A549 (cell line): ENCODE measurements at regions not wholly inside any gene's neighbourhood (a gene's known extent, or its start where the extent isn't known, plus 50 kb on each side); places are given as distances from the start of the nearest gene placed in this dataset.

Source experiments
- ATOH8 ChIP-seq: fragments of 250-450 bp; sonication (Bioruptor Pico); IDR thresholded peaks from 2 replicates; pipeline ENCODE4 v1.5.0; 2020; ENCODE audit warnings: low read depth, mild to moderate bottlenecking, moderate library complexity
- BCL3 ChIP-seq: fragments of >200 bp; sonication (Bioruptor Twin); formaldehyde crosslinking; IDR thresholded peaks from 3 replicates; pipeline ENCODE4 v1.6.1; 2016
- CBX2 ChIP-seq: fragments of 200-600 bp; sonication (generic); IDR thresholded peaks from 2 replicates; pipeline ENCODE4 v1.6.1; 2016; ENCODE audit warnings: low read depth, mild to moderate bottlenecking, borderline replicate concordance
- CEBPB ChIP-seq, 2 experiments: fragments of >200 bp in 1 of 2; sonication (Bioruptor Twin) in 1 of 2; formaldehyde crosslinking in 1 of 2; IDR thresholded peaks; 2 replicates each; pipeline ENCODE4 v1.6.1; 2012 to 2016
- CTCF ChIP-seq: fragments of >200 bp; sonication (Bioruptor Twin); formaldehyde crosslinking; IDR thresholded peaks from 3 replicates; pipeline ENCODE4 v1.5.1; 2016
- EHF ChIP-seq: fragments of 250-450 bp; sonication (Bioruptor Pico); IDR thresholded peaks from 2 replicates; pipeline ENCODE4 v1.5.0; 2020; ENCODE audit warnings: mild to moderate bottlenecking
- EHMT2 ChIP-seq: fragments of 200-600 bp; sonication (generic); IDR thresholded peaks from 2 replicates; pipeline ENCODE4 v1.6.1; 2016; ENCODE audit warnings: antibody characterized with exemption, low read depth, mild to moderate bottlenecking, moderate library complexity
- ELK1 ChIP-seq: fragments of 150-350 bp; IDR thresholded peaks from 2 replicates; pipeline ENCODE4 v1.6.1; 2014; ENCODE audit warnings: low read depth, mild to moderate bottlenecking, low read length
- EP300 ChIP-seq, 2 experiments: fragments of >200 bp; sonication (Bioruptor Twin); formaldehyde crosslinking; IDR thresholded peaks; 2 replicates in 1 of 2; 3 replicates in 1 of 2; pipeline ENCODE4 v1.6.1; 2016 to 2017
- ESRRA ChIP-seq: fragments of 150-350 bp; IDR thresholded peaks from 2 replicates; pipeline ENCODE4 v1.6.1; 2014; ENCODE audit warnings: mild to moderate bottlenecking, low read length, borderline replicate concordance
- FOSB ChIP-seq: fragments of 250-450 bp; sonication (Bioruptor Pico); IDR thresholded peaks from 2 replicates; pipeline ENCODE4 v1.5.0; 2020; ENCODE audit warnings: mild to moderate bottlenecking, moderate library complexity
- FOSL2 ChIP-seq, 2 experiments: fragments of 450-650 bp in 1 of 2; fragments of >200 bp in 1 of 2; sonication (Bioruptor Twin) in 1 of 2; formaldehyde crosslinking; IDR thresholded peaks; 2 replicates each; pipeline versions ENCODE4 v1.5.0 to v1.6.1; 2016 to 2020; ENCODE audit warnings: mild to moderate bottlenecking in 1 of 2, moderate library complexity in 1 of 2
- FOXS1 ChIP-seq: fragments of 250-450 bp; sonication (Bioruptor Pico); IDR thresholded peaks from 2 replicates; pipeline ENCODE4 v1.5.0; 2020; ENCODE audit warnings: mild to moderate bottlenecking, moderate library complexity
- GATA3 ChIP-seq: IDR thresholded peaks from 2 replicates; pipeline ENCODE4 v1.6.1; 2012; ENCODE audit warnings: borderline replicate concordance
- HES2 ChIP-seq: fragments of >200 bp; sonication (Bioruptor Twin); formaldehyde crosslinking; IDR thresholded peaks from 2 replicates; pipeline ENCODE4 v1.6.1; 2016
- HOXA7 ChIP-seq: fragments of 250-450 bp; sonication (Bioruptor Pico); IDR thresholded peaks from 2 replicates; pipeline ENCODE4 v1.5.0; 2020; ENCODE audit warnings: mild to moderate bottlenecking, moderate library complexity
- JUN ChIP-seq, 2 experiments: fragments of >200 bp; sonication (Bioruptor Twin); formaldehyde crosslinking; IDR thresholded peaks; 2 replicates in 1 of 2; 3 replicates in 1 of 2; pipeline ENCODE4 v1.6.1; 2016 to 2017
- JUNB ChIP-seq: fragments of >200 bp; sonication (Bioruptor Twin); formaldehyde crosslinking; IDR thresholded peaks from 2 replicates; pipeline ENCODE4 v1.6.1; 2016
- KDM1A ChIP-seq: fragments of 200-600 bp; sonication (generic); IDR thresholded peaks from 2 replicates; pipeline ENCODE4 v1.6.1; 2016; ENCODE audit warnings: low read depth, mild to moderate bottlenecking
- KDM5A ChIP-seq: fragments of 200-600 bp; sonication (generic); IDR thresholded peaks from 2 replicates; pipeline ENCODE4 v1.6.1; 2016; ENCODE audit warnings: antibody characterized with exemption, mild to moderate bottlenecking
- MAFK ChIP-seq: fragments of 450-650 bp; IDR thresholded peaks from 2 replicates; pipeline ENCODE4 v1.6.1; 2014; ENCODE audit not compliant: partially characterized antibody
- MAX ChIP-seq: IDR thresholded peaks from 2 replicates; pipeline ENCODE4 v1.6.1; 2012
- MAZ ChIP-seq: fragments of 150-350 bp; IDR thresholded peaks from 2 replicates; pipeline ENCODE4 v1.6.1; 2014; ENCODE audit warnings: antibody characterized with exemption, low read depth, low read length, borderline replicate concordance
- MYC ChIP-seq: IDR thresholded peaks from 2 replicates; pipeline ENCODE4 v1.6.1; 2012; ENCODE audit warnings: mild to moderate bottlenecking, inconsistent platforms, low read length, improper control_type of control experiment, borderline replicate concordance
- PHF8 ChIP-seq: fragments of 200-600 bp; sonication (generic); IDR thresholded peaks from 2 replicates; pipeline ENCODE4 v1.6.1; 2016; ENCODE audit warnings: low read depth, mild to moderate bottlenecking, antibody characterized with exemption, moderate library complexity, borderline replicate concordance
- RARB ChIP-seq: fragments of 250-450 bp; sonication (Bioruptor Pico); IDR thresholded peaks from 2 replicates; pipeline ENCODE4 v1.8.0; 2021; ENCODE audit warnings: mild to moderate bottlenecking, moderate library complexity
- RCOR1 ChIP-seq: fragments of 150-350 bp; IDR thresholded peaks from 2 replicates; pipeline ENCODE4 v1.6.1; 2014; ENCODE audit warnings: antibody characterized with exemption, low read length, low read depth
- REST ChIP-seq: fragments of 200-600 bp; sonication (generic); IDR thresholded peaks from 2 replicates; pipeline ENCODE4 v1.6.1; 2016; ENCODE audit warnings: antibody characterized with exemption, mild to moderate bottlenecking, moderate library complexity
- RFX5 ChIP-seq: fragments of 450-650 bp; IDR thresholded peaks from 2 replicates; pipeline ENCODE4 v1.7.1; 2014; ENCODE audit warnings: antibody characterized with exemption, mild to moderate bottlenecking, moderate library complexity
- TFCP2L1 ChIP-seq: fragments of 250-450 bp; sonication (Bioruptor Pico); IDR thresholded peaks from 2 replicates; pipeline ENCODE4 v1.5.0; 2021; ENCODE audit warnings: mild to moderate bottlenecking
- TP53 ChIP-seq: fragments of 250-450 bp; sonication (Bioruptor Pico); IDR thresholded peaks from 2 replicates; pipeline ENCODE4 v1.5.0; 2021; ENCODE audit warnings: mild to moderate bottlenecking, moderate library complexity
- ZC3H11A ChIP-seq: fragments of 450-650 bp; IDR thresholded peaks from 2 replicates; pipeline ENCODE4 v1.6.1; 2014; ENCODE audit warnings: antibody characterized with exemption, mild to moderate bottlenecking

- TF ChIP-seq ZC3H11A = no peak
- no peak for TF ChIP-seq HES2
- TF ChIP-seq REST = no peak
- no peak for TF ChIP-seq TFCP2L1 (CRISPR knock-in tag)
- TF ChIP-seq CTCF = 0 out of 3 replicates have a peak, but pooled peaks have one; percentile 8
- TF ChIP-seq MAFK = no peak
- peak; percentile 75; the same call in 1 of the 2 replicates for TF ChIP-seq GATA3
- no peak for TF ChIP-seq TP53
- no peak for TF ChIP-seq ELK1
- no peak for TF ChIP-seq ESRRA
- TF ChIP-seq FOXS1 (CRISPR knock-in tag) = no peak
- no peak for TF ChIP-seq JUNB
- TF ChIP-seq BCL3 = peak; percentile 29; the same call in 1 of the 3 replicates
- peak; percentile 95 for TF ChIP-seq MAX
- no peak for TF ChIP-seq KDM1A
- TF ChIP-seq FOSB (CRISPR knock-in tag) = 0 out of 2 replicates have a peak, but pooled peaks have one; percentile 20
- no peak for TF ChIP-seq MAZ
- no peak for TF ChIP-seq PHF8
- TF ChIP-seq CEBPB (IDR thresholded peaks at IDR 0.05) = no peak
- peak; percentile 56; the same call in 1 of the 2 replicates for TF ChIP-seq RARB
- no peak; a peak in 1 of 5 replicates for TF ChIP-seq JUN (IDR thresholded peaks at IDR 0.05)
- TF ChIP-seq ATOH8 (CRISPR knock-in tag) = no peak
- no peak for TF ChIP-seq CBX2
- TF ChIP-seq EP300 (IDR thresholded peaks at IDR 0.05) = peak; percentile 65 to 80; a peak in 3 of 5 replicates
- no peak for TF ChIP-seq RFX5
- no peak for TF ChIP-seq FOSL2 (IDR thresholded peaks at IDR 0.05)
- TF ChIP-seq FOSL2 (CRISPR knock-in tag; IDR thresholded peaks at IDR 0.05) = no peak
- peak; percentile 73; the same call in 1 of the 2 replicates for TF ChIP-seq HOXA7 (CRISPR knock-in tag)
- TF ChIP-seq EHMT2 = no peak
- TF ChIP-seq MYC = peak; percentile 65
- no peak for TF ChIP-seq KDM5A
- TF ChIP-seq EHF = no peak
- TF ChIP-seq RCOR1 = no peak
These were observed 160.0 kb downstream of the TBXT start (continued) for GRCh38 chr6:166007349-166008263.
